ENCODE measurements at regions not wholly inside any gene's neighbourhood (a gene's known extent, or its start where the extent isn't known, plus 50 kb on each side); places are given as distances from the start of the nearest gene placed in this dataset.

DNA sequence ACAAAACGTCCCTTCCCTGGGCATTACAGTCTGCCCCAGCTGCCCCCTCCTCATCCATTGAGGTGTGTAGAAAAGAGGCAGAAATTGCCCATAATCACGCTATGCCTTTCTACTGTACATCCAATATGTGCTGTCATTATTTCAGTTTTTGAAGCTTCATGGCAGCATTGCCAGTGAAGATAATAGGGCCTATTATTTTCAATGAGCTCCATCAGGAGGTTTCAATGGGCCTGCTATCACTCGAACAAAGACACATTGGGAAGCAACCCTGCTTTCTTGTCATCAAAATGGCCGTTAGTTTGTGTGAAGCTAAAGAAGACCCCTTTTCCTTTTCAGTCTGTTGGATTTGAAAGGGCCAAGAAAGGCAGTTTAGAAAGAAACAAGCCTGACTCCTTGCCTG is 653.8 kb downstream of the NOVA1 start:
- Histone ChIP-seq H3K4me3 (ENCODE audit: low read length in 2 of 2) (no peak overlapping the region), H3K36me3 (ENCODE audit: control insufficient read depth in 2 of 2, insufficient read depth in 2 of 2, low read length in 1 of 2) (no peaks in the 10 kb centered on the region), H3K27me3 (ENCODE audit: control insufficient read depth in 2 of 2, insufficient read depth in 1 of 2, low read length in 1 of 2) (no peaks in the 10 kb centered on the region), H3K4me1 (ENCODE audit: control insufficient read depth in 2 of 2, insufficient read depth in 2 of 2, low read length in 2 of 2) (no peaks in the 10 kb centered on the region), H3K27ac (ENCODE audit: low read depth in 1 of 2, low read length in 1 of 2) (no peak overlapping the region), H3K9me3 (ENCODE audit: control insufficient read depth in 2 of 2, insufficient read depth in 1 of 2, low read length in 1 of 2) (no peaks in the 10 kb centered on the region)
- no peak for DNase-seq (ENCODE audit: low read depth in 6 of 9, low spot score in 9 of 9)
- WGBS = 85% methylated on average over 4 of the region's 4 CpGs

DNA sequence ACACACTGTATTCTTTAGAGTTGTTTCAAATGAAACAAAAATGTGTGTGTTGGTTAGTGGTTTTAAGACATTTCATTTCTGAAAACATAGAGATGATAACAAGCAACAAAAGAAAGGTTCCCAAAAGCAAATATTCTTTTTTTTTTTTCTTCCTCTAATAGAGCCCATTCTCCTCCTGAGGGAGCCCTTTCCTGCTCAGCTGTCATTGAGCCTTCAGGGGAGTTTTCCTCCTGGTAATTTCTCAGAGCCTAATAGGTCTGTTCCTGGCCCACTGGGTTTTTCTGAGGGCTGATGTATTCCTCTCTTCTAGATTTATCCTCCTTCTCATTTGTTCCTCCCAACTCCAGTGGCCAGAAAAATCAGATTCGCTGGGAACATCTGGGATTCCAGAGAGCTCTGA is 654.5 kb downstream of the NOVA1 start:
- H3K27ac ChIP-seq (ENCODE audit: low read depth in 1 of 2, low read length in 1 of 2) = no peak overlapping the region
- no peaks in the 10 kb centered on the region for H3K9me3 ChIP-seq (ENCODE audit: control insufficient read depth in 2 of 2, insufficient read depth in 1 of 2, low read length in 1 of 2)
- no peaks in the 10 kb centered on the region for H3K4me1 ChIP-seq (ENCODE audit: control insufficient read depth in 2 of 2, insufficient read depth in 2 of 2, low read length in 2 of 2)
- H3K36me3 ChIP-seq (ENCODE audit: control insufficient read depth in 2 of 2, insufficient read depth in 2 of 2, low read length in 1 of 2) = no peaks in the 10 kb centered on the region
- H3K4me3 ChIP-seq (ENCODE audit: low read length in 2 of 2) = no peak overlapping the region
- no peak for DNase-seq (ENCODE audit: low read depth in 6 of 9, low spot score in 9 of 9)
- H3K27me3 ChIP-seq (ENCODE audit: control insufficient read depth in 2 of 2, insufficient read depth in 1 of 2, low read length in 1 of 2) = no peaks in the 10 kb centered on the region
- WGBS = 90% methylated on average over 1 of the region's 1 CpG

DNA sequence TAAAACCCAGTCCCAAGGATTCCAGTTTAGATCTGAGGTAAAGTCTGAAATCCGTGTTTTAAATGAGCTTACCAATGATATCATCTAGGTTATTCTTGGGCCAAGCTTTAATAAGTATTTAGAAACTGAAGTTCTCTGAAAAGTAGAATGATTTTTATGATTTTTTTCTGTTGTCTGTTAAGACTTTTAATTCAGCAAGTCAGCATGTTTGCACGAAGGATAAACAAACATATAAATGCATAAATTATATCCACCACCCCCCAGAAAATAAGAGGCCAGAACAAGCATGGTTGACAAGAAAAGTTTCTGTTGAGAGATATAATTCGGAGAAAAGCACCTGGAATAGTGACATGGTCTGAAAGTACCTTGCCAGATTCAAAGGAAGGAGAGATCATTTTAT is 655.7 kb downstream of the NOVA1 start:
- Histone ChIP-seq H3K4me1 (ENCODE audit: control insufficient read depth in 2 of 2, insufficient read depth in 2 of 2, low read length in 2 of 2) (no peaks in the 10 kb centered on the region), H3K9me3 (ENCODE audit: control insufficient read depth in 2 of 2, insufficient read depth in 1 of 2, low read length in 1 of 2) (no peaks in the 10 kb centered on the region), H3K27me3 (ENCODE audit: control insufficient read depth in 2 of 2, insufficient read depth in 1 of 2, low read length in 1 of 2) (no peaks in the 10 kb centered on the region), H3K36me3 (ENCODE audit: control insufficient read depth in 2 of 2, insufficient read depth in 2 of 2, low read length in 1 of 2) (no peaks in the 10 kb centered on the region), H3K4me3 (ENCODE audit: low read length in 2 of 2) (no peak overlapping the region), H3K27ac (ENCODE audit: low read depth in 1 of 2, low read length in 1 of 2) (no peak overlapping the region)
- no peak for DNase-seq (ENCODE audit: low read depth in 6 of 9, low spot score in 9 of 9)
- WGBS = 91% methylated on average over 3 of the region's 3 CpGs

DNA sequence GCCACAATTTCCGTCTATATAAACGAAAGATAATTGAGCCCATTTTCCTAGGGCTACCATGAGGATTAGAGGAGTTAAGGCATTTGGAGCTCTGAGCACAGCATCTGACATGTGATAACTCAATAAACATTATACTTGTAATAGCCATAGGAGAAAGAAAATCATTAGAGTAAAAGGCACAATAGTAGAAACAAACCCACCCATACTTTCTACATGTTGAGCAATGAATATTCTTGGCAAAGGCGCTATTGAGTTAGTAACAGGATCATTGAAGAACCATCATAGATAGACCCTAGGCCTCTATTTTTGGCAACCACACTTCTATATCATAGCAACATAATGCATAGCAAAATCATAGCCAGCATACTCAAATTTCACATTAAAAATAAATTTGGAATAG is 664.1 kb downstream of the NOVA1 start:
- 95% methylated on average over 3 of the region's 3 CpGs for WGBS
- no peak for DNase-seq (ENCODE audit: low read depth in 6 of 9, low spot score in 9 of 9)
- H3K27me3 ChIP-seq (ENCODE audit: control insufficient read depth in 2 of 2, insufficient read depth in 1 of 2, low read length in 1 of 2) = no peaks in the 10 kb centered on the region
- no peaks in the 10 kb centered on the region for H3K4me1 ChIP-seq (ENCODE audit: control insufficient read depth in 2 of 2, insufficient read depth in 2 of 2, low read length in 2 of 2)
- H3K27ac ChIP-seq (ENCODE audit: low read depth in 1 of 2, low read length in 1 of 2) = no peak overlapping the region
- H3K4me3 ChIP-seq (ENCODE audit: low read length in 2 of 2) = no peak overlapping the region
- no peaks in the 10 kb centered on the region for H3K9me3 ChIP-seq (ENCODE audit: control insufficient read depth in 2 of 2, insufficient read depth in 1 of 2, low read length in 1 of 2)
- H3K36me3 ChIP-seq (ENCODE audit: control insufficient read depth in 2 of 2, insufficient read depth in 2 of 2, low read length in 1 of 2) = no peaks in the 10 kb centered on the region

GRCh38 chr14:25929881-25930615 is 667.8 kb downstream of the NOVA1 start:
- DNase-seq (ENCODE audit: low read depth in 6 of 9, low spot score in 9 of 9) = no peak
- no peaks in the 10 kb centered on the region for H3K9me3 ChIP-seq (ENCODE audit: control insufficient read depth in 2 of 2, insufficient read depth in 1 of 2, low read length in 1 of 2)
- 93% methylated on average over 7 of the region's 7 CpGs for whole genome bisulfite sequencing

DNA sequence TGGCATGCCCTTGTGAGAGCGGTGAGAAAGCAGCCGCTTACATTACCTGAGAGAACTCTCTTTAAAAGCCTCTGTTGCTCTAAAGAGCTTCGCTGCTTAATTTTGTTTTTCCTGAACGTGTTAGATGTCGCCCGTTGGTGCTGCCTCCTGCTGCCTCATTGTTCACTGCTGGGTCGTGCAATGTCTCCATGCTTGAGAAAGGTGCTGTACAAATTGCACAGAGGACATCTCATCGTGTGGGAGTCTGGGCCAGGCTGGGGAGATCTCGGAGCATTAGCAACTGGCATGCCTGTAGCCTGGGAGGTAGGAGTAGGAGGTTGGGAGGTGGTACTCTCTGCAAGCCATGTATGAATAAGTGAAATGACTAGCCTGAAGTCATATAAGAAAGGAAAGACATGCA is 686.0 kb downstream of the NOVA1 start:
- no peaks in the 10 kb centered on the region for H3K4me1 ChIP-seq (ENCODE audit: control insufficient read depth in 2 of 2, insufficient read depth in 2 of 2, low read length in 2 of 2)
- H3K36me3 ChIP-seq (ENCODE audit: control insufficient read depth in 2 of 2, insufficient read depth in 2 of 2, low read length in 1 of 2) = no peaks in the 10 kb centered on the region
- DNase-seq (ENCODE audit: low read depth in 6 of 9, low spot score in 9 of 9) = no peak
- H3K27me3 ChIP-seq (ENCODE audit: control insufficient read depth in 2 of 2, insufficient read depth in 1 of 2, low read length in 1 of 2) = no peaks in the 10 kb centered on the region
- WGBS = 91% methylated on average over 9 of the region's 9 CpGs
- H3K27ac ChIP-seq (ENCODE audit: low read depth in 1 of 2, low read length in 1 of 2) = no peak overlapping the region
- no peaks in the 10 kb centered on the region for H3K9me3 ChIP-seq (ENCODE audit: control insufficient read depth in 2 of 2, insufficient read depth in 1 of 2, low read length in 1 of 2)
- no peak overlapping the region for H3K4me3 ChIP-seq (ENCODE audit: low read length in 2 of 2)

More at GRCh38 chr14:25929881-25930615, 667.8 kb downstream of the NOVA1 start:
- no peaks in the 10 kb centered on the region for H3K4me1 ChIP-seq (ENCODE audit: control insufficient read depth in 2 of 2, insufficient read depth in 2 of 2, low read length in 2 of 2)
- H3K36me3 ChIP-seq (ENCODE audit: control insufficient read depth in 2 of 2, insufficient read depth in 2 of 2, low read length in 1 of 2) = no peaks in the 10 kb centered on the region
- H3K4me3 ChIP-seq (ENCODE audit: low read length in 2 of 2) = no peak overlapping the region
- H3K27me3 ChIP-seq (ENCODE audit: control insufficient read depth in 2 of 2, insufficient read depth in 1 of 2, low read length in 1 of 2) = no peaks in the 10 kb centered on the region
- H3K27ac ChIP-seq (ENCODE audit: low read depth in 1 of 2, low read length in 1 of 2) = no peak overlapping the region

- Histone ChIP-seq H3K36me3 (ENCODE audit: control insufficient read depth in 2 of 2, insufficient read depth in 2 of 2, low read length in 1 of 2) (no peaks in the 10 kb centered on the region), H3K9me3 (ENCODE audit: control insufficient read depth in 2 of 2, insufficient read depth in 1 of 2, low read length in 1 of 2) (no peaks in the 10 kb centered on the region), H3K4me1 (ENCODE audit: control insufficient read depth in 2 of 2, insufficient read depth in 2 of 2, low read length in 2 of 2) (no peaks in the 10 kb centered on the region), H3K27me3 (ENCODE audit: control insufficient read depth in 2 of 2, insufficient read depth in 1 of 2, low read length in 1 of 2) (no peaks in the 10 kb centered on the region), H3K4me3 (ENCODE audit: low read length in 2 of 2) (no peak overlapping the region), H3K27ac (ENCODE audit: low read depth in 1 of 2, low read length in 1 of 2) (no peak overlapping the region)
- no peak for DNase-seq (ENCODE audit: low read depth in 6 of 9, low spot score in 9 of 9)
- WGBS = 90% methylated on average over 11 of the region's 11 CpGs
Measured at GRCh38 chr14:25909045-25909747, 688.6 kb downstream of the NOVA1 start.

GRCh38 chr14:25908277-25909044 is 689.4 kb downstream of the NOVA1 start:
- Histone ChIP-seq H3K36me3 (ENCODE audit: control insufficient read depth in 2 of 2, insufficient read depth in 2 of 2, low read length in 1 of 2) (no peaks in the 10 kb centered on the region), H3K4me3 (ENCODE audit: low read length in 2 of 2) (no peak overlapping the region), H3K27ac (ENCODE audit: low read depth in 1 of 2, low read length in 1 of 2) (no peak overlapping the region), H3K4me1 (ENCODE audit: control insufficient read depth in 2 of 2, insufficient read depth in 2 of 2, low read length in 2 of 2) (no peaks in the 10 kb centered on the region), H3K9me3 (ENCODE audit: control insufficient read depth in 2 of 2, insufficient read depth in 1 of 2, low read length in 1 of 2) (no peaks in the 10 kb centered on the region), H3K27me3 (ENCODE audit: control insufficient read depth in 2 of 2, insufficient read depth in 1 of 2, low read length in 1 of 2) (no peaks in the 10 kb centered on the region)
- WGBS = 94% methylated on average over 3 of the region's 3 CpGs
- no peak for DNase-seq (ENCODE audit: low read depth in 6 of 9, low spot score in 9 of 9)

DNA sequence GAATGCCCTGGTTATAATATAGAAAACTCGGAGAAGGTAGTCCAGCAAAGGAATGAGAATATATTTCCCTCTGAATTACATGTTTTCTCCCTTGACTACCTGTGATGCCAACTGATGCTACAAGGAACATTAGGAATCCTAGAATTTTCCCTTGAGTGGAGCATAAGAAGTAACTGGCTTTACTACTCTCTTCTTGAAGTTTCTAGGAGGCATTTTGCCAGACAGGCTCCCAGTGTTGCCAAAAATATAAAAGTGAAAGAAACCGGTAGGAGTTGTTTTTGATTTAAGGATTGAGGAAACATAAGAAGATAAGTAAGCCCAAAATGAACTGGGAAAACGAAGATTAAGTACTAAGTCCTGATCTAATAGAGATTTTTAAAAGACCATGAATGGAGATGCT is 693.4 kb downstream of the NOVA1 start:
- Histone ChIP-seq H3K4me1 (ENCODE audit: control insufficient read depth in 2 of 2, insufficient read depth in 2 of 2, low read length in 2 of 2) (no peaks in the 10 kb centered on the region), H3K4me3 (ENCODE audit: low read length in 2 of 2) (no peak overlapping the region), H3K9me3 (ENCODE audit: control insufficient read depth in 2 of 2, insufficient read depth in 1 of 2, low read length in 1 of 2) (no peaks in the 10 kb centered on the region), H3K27ac (ENCODE audit: low read depth in 1 of 2, low read length in 1 of 2) (no peak overlapping the region), H3K27me3 (ENCODE audit: control insufficient read depth in 2 of 2, insufficient read depth in 1 of 2, low read length in 1 of 2) (no peaks in the 10 kb centered on the region), H3K36me3 (ENCODE audit: control insufficient read depth in 2 of 2, insufficient read depth in 2 of 2, low read length in 1 of 2) (no peaks in the 10 kb centered on the region)
- DNase-seq (ENCODE audit: low read depth in 6 of 9, low spot score in 9 of 9) = peak in 1 of 9 donors; percentile 3
- 81% methylated on average over 3 of the region's 3 CpGs for WGBS
